Colonic mucosa (tissue), 4 donors: ENCODE measurements at regions not wholly inside any gene's neighbourhood (a gene's known extent, or its start where the extent isn't known, plus 50 kb on each side); places are given as distances from the start of the nearest gene placed in this dataset.
A peak's percentile ranks its signal among the peaks of the same experiment; 100 is the strongest.
"Not testable (repeated sequence)": the region's sequence is repeated elsewhere in the genome, so short reads cannot be mapped to it uniquely, and the experiment has no call there.

Experiments
- DNase-seq: peaks from one replicate; pipeline ENCODE4 v3.0.0-alpha.2; 2020
- H3K27ac ChIP-seq: fragments of 200-600 bp; one replicate; pipeline ENCODE4 v1.8.0; 2021
- H3K27me3 ChIP-seq: fragments of 200-600 bp; one replicate; pipeline ENCODE4 v1.8.0; 2021
- H3K36me3 ChIP-seq: fragments of 200-600 bp; one replicate; pipeline ENCODE4 v1.8.0; 2021
- H3K4me1 ChIP-seq: fragments of 200-600 bp; one replicate; pipeline ENCODE4 v1.8.0; 2021; ENCODE audit warnings: mild to moderate bottlenecking
- H3K4me3 ChIP-seq: fragments of 200-600 bp; one replicate; pipeline ENCODE4 v1.8.0; 2021
- H3K9ac ChIP-seq, 2 donors: one replicate each; pipeline ENCODE4 v1.7.0; 2013; ENCODE audit warnings: control low read depth in 2 of 2, low read depth in 2 of 2, low read length in 2 of 2
- H3K9me3 ChIP-seq: fragments of 200-600 bp; one replicate; pipeline ENCODE4 v1.8.0; 2021
- intact Hi-C: fragments of 100-400 bp; cut with DNase I; formaldehyde crosslinking; loops from one replicate; pipeline ENCODE4 v1.14.1; 2022
- TF ChIP-seq, protein P1 (sequence below): fragments of 200-600 bp; IDR thresholded peaks from one replicate; pipeline ENCODE4 v1.8.0; 2022; ENCODE audit warnings: antibody characterized with exemption, mild to moderate bottlenecking
- donor health status: healthy.
- donor health status: DM: no; HTN: no; CAD: no.
- donor health status: DM: no; HTN: no; CAD: no.

DNA sequence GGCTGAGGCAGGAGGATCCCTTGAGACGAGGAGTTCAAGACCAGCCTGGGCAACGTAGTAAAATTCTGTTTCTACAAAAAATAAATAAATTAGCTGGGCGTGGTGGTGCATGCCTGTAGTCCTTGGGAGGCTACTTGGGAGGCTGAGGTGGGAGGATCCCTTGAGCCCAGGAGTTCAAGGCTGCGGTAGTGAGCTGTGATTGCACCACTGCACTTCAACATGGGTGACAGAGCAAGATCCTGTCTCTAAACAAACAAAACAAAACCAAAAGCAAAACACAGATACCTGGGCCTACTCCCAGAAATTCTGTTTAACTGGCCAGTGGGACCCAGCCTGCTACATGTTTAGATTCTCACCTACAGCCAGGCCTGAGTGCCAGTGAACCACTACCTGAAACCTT, 74.6 kb upstream of the MEDAG start:
- H3K27me3 ChIP-seq: no peaks in the 10 kb centered on the region
- peak overlapping the region; percentile 69 for H3K27ac ChIP-seq
- H3K4me1 ChIP-seq: peaks cover 4% of the 10 kb centered on the region
- TF ChIP-seq, protein P1, sequence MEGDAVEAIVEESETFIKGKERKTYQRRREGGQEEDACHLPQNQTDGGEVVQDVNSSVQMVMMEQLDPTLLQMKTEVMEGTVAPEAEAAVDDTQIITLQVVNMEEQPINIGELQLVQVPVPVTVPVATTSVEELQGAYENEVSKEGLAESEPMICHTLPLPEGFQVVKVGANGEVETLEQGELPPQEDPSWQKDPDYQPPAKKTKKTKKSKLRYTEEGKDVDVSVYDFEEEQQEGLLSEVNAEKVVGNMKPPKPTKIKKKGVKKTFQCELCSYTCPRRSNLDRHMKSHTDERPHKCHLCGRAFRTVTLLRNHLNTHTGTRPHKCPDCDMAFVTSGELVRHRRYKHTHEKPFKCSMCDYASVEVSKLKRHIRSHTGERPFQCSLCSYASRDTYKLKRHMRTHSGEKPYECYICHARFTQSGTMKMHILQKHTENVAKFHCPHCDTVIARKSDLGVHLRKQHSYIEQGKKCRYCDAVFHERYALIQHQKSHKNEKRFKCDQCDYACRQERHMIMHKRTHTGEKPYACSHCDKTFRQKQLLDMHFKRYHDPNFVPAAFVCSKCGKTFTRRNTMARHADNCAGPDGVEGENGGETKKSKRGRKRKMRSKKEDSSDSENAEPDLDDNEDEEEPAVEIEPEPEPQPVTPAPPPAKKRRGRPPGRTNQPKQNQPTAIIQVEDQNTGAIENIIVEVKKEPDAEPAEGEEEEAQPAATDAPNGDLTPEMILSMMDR: no peak
- peak; percentile 39 for DNase-seq
- no peaks in the 10 kb centered on the region for H3K9me3 ChIP-seq
- peak overlapping the region in 1 of 2 donors; percentile 23 for H3K9ac ChIP-seq
- intact Hi-C loops: no loop called here
- H3K4me3 ChIP-seq: no peak overlapping the region
- no peaks in the 10 kb centered on the region for H3K36me3 ChIP-seq

DNA sequence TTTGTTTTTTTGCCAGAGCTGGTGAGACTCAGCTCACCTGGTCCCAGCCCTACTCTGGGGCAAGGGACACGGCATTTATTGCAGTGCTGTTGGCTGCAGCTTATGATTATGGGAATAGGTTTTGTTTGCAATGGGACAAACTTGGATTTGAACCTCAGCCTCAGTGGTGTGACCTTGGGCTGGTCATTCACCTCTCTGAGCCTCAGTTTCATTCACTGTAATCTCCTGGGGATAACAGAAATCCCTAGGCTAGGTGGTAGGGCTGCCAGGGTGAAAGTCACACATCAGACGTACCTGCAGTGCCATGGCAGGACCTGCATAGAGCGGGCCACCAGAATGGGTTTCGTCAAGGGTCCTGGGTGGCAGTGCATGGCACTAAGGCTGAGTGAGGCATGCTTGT, 73.7 kb upstream of the MEDAG start:
- Histone ChIP-seq H3K36me3 (no peaks in the 10 kb centered on the region), H3K27me3 (no peaks in the 10 kb centered on the region), H3K9me3 (no peaks in the 10 kb centered on the region), H3K4me1 (peaks cover 4% of the 10 kb centered on the region), H3K27ac (peak overlapping the region; percentile 69), H3K9ac (peak overlapping the region in 1 of 2 donors; percentile 23), H3K4me3 (no peak overlapping the region)
- TF ChIP-seq, protein P1: no peak
- peak; percentile 55 for DNase-seq
- intact Hi-C loops: no loop called here

DNA sequence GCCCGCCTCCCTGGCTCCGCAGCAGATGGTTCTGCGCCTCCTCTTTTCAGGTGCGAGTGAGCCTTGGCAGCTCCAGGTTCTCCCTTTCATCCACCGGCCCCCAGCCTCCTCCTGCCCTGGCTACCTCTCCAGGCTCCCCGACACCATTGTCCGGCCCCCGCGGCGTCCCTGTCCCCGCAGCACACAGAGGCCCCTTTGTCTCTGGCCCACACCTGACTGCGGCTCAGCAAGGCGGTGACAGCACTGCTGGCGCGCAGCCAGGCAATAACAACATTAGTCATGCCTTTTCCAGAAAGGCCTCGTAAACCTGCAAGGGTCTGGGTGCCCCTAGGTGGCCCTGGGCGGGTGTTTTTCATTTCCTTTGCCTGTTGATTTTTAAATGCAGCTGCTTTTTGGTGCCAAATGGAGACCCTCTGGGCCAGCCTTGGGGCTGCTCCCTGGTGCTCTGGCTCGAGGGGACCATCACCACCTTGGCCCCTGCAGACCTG, 73.2 kb upstream of the MEDAG start:
- Histone ChIP-seq H3K4me3 (no peak overlapping the region), H3K27me3 (no peaks in the 10 kb centered on the region), H3K4me1 (peaks cover 4% of the 10 kb centered on the region), H3K9me3 (no peaks in the 10 kb centered on the region), H3K27ac (peak overlapping the region; percentile 69), H3K9ac (peak overlapping the region in 1 of 2 donors; percentile 48), H3K36me3 (no peaks in the 10 kb centered on the region)
- TF ChIP-seq, protein P1: no peak
- peak; percentile 94 for DNase-seq
- intact Hi-C loops: no loop called here

DNA sequence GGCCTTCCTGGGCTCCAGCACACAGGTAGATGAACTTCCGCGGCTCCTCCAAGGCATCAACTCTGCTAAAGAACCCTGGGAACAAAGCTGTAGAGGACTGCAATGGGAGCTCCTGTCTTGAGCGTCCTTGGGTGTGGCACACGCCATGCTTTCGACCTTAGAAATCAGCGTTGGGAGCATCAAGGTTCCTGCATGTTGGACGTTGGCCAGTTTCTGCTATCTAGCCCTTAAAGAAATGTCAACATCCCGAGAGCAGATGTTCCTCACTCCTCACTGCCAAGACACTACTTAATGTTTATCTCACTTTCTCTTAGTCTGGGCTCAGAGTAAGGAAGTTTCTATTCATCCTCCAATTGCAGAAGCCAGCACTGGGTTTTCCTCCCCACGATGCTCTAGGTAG, 70.6 kb upstream of the MEDAG start:
- TF ChIP-seq, protein P1: no peak
- peak overlapping the region; percentile 52 for H3K27ac ChIP-seq
- peak; percentile 80 for DNase-seq

DNA sequence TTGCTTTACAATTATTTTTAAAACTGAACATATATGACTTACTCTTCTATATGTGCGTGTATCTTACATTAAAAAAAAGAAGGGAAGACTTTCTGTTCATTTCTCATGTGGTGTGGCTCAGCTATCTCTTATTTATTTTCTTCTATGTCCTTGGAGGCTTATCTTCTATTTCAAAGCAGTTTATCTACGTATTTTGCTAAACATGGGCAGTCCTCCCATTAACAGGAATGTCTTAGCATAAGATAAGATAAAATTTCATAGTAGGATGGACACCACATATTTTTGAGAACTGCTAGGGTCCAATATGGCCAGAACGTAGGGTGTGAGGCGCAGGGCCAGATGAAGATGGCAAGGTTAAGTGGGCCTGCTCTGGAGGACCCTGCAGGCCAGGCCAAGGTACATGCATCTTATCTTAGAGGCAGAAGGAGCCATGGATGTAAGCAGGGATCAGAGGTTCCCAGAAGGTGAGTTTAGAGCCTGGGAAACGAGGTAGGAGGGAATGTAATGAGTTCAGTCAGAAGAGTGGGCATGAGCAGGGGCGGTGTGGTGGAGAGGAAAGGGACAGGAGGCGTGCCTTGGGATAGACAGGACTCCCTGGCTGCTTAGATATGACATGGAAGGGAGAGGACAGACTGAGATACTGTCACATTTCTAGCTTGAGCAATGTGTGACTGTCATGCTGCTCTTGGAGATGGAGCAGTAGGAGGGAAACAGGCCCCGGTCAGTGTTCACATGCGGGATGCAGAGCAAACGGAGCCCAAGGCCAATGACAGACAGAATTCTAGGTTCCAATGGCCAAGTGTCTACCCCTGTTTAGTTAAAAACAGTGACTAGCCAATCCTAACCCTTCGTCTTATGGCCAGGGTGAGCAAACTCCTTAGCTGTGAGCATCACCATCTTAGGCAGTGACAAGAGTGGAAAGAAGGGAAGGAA, 68.6 kb upstream of the MEDAG start:
- no peak for DNase-seq
- H3K4me3 ChIP-seq: no peak overlapping the region
- H3K36me3 ChIP-seq: no peaks in the 10 kb centered on the region
- H3K9ac ChIP-seq: no peak overlapping the region
- no peaks in the 10 kb centered on the region for H3K9me3 ChIP-seq
- TF ChIP-seq, protein P1: no peak
- H3K27ac ChIP-seq: no peak overlapping the region
- no peaks in the 10 kb centered on the region for H3K27me3 ChIP-seq
- peaks cover 4% of the 10 kb centered on the region for H3K4me1 ChIP-seq
- intact Hi-C loops: no loop called here

More for the DNA sequence above, 70.6 kb upstream of the MEDAG start:
- Histone ChIP-seq H3K4me1 (peaks cover 4% of the 10 kb centered on the region), H3K4me3 (no peak overlapping the region), H3K9me3 (no peaks in the 10 kb centered on the region), H3K9ac (no peak overlapping the region), H3K36me3 (no peaks in the 10 kb centered on the region), H3K27me3 (no peaks in the 10 kb centered on the region)
- intact Hi-C loops: no loop called here

DNA sequence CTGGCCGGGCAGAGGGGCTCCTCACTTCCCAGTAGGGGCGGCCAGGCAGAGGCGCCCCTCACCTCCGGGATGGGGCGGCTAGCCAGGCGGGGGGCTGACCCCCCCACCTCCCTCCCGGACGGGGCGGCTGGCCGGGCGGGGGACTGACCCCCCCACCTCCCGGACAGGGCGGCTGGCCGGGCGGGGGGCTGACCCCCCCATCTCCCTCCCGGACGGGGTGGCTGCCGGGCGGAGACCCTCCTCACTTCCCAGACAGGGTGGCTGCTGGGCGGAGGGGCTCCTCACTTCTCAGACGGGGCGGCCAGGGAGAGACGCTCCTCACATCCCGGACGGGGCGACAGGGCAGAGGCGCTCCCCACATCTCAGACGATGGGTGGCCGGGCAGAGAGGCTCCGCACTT, 66.4 kb upstream of the MEDAG start:
- H3K27me3 ChIP-seq, H3K4me1 ChIP-seq, H3K9me3 ChIP-seq, DNase-seq, H3K9ac ChIP-seq, H3K27ac ChIP-seq, intact Hi-C loops, H3K36me3 ChIP-seq, H3K4me3 ChIP-seq: not testable (repeated sequence)
